SKM-1 (cell line): ENCODE measurements at regions not wholly inside any gene's neighbourhood (a gene's known extent, or its start where the extent isn't known, plus 50 kb on each side); places are given as distances from the start of the nearest gene placed in this dataset.

Experiments
- DNase-seq: peaks from one replicate; lab custom pipeline; 2025; ENCODE audit not compliant: unreplicated experiment; lab: John Stamatoyannopoulos, UW

GRCh38 chr6:4563156-4563555 lies 213.0 kb upstream of the CDYL start:
- DNase-seq = no peak

DNA sequence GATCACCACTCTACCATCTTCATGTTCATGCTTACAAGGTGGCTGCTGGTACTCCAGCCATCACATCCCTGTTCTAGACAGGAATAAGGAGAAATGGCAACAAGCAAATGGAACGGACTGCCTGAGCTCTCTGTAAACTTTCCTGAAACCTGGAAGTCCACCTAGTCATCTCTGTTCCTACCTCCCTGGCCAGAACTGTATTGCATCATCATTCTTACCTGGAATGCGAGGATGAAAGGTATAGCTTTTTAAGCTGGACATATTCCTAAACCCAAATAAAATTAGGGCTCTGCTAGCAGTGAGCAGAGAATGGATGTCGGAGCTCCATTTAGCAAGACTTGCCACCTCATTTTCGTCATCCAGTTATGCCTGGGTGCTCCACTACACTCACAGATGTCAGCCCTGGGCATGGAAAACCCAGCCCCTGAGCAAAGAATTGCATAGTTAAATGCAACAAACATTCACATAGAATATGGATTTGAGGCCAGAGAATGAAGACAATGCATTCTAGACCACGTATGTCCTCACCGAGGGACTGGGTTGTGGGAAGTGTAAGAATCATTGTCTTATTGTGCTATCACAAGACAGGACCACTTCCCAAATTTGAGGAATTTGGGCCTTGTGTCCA lies 214.3 kb upstream of the CDYL start:
- no peak for DNase-seq

DNA sequence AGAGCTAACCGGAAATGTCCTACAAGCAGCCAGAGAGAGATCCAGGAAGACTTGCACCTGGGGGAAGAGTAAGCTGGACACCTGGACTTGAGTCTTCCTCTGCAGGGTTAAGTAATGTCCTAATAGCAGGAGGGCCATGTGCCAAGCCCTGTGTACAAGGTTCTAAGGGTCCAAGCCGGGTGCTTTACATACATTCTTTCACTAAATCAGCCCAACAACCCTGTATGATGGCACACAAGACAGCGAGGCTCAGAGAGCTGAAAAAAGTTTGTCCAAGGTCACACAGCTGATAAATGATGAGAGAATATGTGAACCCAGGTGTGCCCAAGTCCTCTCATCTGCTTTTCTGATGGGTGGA lies 215.1 kb upstream of the CDYL start:
- DNase-seq = no peak

DNA sequence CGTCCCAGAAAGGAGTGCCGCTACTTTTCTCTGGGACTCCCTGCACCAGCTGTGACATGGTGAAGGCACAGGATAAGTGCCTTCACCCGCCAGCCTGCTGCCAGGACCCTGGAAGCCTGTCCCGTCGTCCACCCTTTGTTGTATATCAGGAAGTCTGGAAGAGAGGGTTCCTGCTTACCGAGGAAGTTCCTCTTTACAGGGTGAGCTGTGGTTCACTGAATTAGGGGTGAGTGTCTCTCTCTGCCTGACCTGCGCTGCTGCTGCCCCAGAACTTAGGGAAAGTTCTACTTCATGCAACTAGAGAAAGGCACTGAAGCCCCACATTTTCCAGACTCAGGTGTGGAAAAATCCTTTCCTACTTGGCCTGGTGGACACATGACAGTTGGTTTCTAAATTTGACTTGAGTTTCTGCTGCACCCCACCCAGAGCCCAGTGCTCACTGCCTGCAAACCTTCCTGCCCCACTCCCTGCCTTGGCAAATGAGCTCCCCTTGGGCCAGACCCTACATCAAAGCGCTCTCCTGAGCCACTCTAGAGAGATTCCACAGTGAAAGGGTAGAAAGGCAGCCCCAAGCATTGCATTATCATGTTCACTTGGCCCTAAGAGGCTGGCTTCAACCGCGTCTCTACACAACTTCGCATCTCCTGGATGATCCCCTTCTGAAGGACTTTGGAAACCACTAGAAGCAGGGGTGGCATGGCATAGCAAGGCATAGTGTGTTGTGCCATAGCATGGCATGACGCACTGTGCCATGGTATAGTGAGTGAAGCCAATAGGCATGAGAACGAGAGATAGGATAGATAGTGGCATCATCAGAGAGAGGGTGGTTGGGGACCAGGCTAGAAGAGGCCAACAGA lies 215.8 kb upstream of the CDYL start:
- peak; percentile 47 for DNase-seq

GRCh38 chr6:4559281-4559875 lies 216.8 kb upstream of the CDYL start:
- no peak for DNase-seq

GRCh38 chr6:4554645-4555044 lies 221.6 kb upstream of the CDYL start:
- DNase-seq = no peak

- DNase-seq = no peak
Observed at GRCh38 chr6:4553387-4553786, 222.8 kb upstream of the CDYL start.

- DNase-seq = no peak
Observed at GRCh38 chr6:4550227-4550597, 226.0 kb upstream of the CDYL start.

- no peak for DNase-seq
Observed at GRCh38 chr6:4549556-4550226, 226.5 kb upstream of the CDYL start.

DNA sequence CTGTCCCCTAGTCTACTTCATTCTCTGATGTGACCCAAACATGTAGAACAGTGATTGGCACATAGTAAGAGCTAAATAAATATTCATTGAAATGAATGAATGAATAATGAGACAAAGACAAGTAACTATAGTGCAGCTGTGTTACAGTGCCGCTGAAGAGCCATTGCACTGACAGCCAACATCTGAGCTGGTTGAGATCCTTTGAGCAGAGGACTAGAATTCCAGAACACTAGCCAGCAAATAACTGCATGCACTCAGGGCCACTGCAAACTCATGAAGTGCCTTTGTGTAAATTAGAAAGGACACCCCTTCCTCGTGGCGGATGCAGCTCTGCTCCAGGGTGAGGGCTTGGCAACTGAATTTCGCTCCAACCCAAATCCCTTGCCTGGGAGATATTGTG lies 230.3 kb upstream of the CDYL start:
- DNase-seq = no peak

DNA sequence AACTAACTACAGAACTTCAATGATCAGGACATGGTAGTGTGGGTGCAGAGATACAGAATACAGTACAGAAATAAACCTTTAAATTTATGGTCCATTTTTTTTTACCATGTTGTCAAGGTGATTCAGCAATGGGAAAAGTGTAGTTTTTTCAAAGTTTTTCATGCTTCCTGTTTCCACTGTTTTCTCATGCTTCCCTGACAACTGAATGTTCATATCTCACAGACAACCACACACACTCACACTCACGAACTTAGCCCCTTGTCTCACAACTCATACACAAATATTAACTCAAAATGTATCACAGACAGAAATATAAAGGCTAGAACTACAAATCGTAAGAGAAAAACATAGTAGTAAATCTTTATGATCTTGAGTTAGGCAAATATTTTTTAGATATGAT lies 232.6 kb upstream of the CDYL start:
- DNase-seq = no peak

GRCh38 chr6:4533576-4533975 lies 242.6 kb upstream of the CDYL start:
- DNase-seq = no peak

DNA sequence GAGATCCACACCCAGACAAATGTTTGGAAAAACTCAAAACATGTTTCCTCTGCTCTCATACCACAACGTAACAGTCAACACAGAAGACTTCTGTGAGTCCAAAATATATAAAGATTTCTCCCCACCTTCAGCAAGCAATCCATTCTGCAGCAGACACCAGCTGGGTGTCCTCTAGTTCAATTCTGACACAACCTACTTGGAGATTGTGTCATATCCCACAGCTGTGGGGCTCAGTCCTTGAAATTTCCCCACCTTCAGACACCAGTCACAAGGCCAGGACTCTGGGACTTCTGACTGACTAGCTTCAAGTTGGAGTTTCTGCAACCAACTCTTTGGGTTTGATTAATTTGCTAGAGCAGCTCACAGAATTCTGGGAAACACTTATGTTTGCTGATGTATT lies 244.8 kb upstream of the CDYL start:
- no peak for DNase-seq

GRCh38 chr6:4522453-4522852 lies 253.8 kb upstream of the CDYL start:
- DNase-seq = no peak

- no peak for DNase-seq
Observed at GRCh38 chr6:4521070-4521469, 255.1 kb upstream of the CDYL start.

GRCh38 chr6:4518506-4518905 lies 257.7 kb upstream of the CDYL start:
- DNase-seq = no peak

- no peak for DNase-seq
Observed at GRCh38 chr6:4516206-4516605, 260.0 kb upstream of the CDYL start.

DNA sequence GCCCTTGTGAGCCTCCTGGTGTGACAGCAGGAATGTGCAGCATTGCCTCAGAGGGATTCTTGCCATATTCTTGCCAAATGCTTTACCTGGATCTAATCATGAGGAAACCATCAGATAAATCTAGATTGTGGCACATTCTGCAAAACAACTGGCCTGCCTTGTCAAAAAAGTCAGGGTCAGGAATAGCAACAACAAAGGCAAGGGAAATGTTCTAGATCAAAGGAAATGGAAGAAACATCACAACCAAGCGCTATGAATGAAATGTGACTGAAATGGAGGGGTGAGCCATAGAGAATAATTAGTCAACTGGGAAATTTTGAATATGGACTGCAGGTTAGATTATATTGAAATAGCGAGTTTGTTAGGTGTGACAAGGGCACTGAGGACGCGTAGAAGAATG lies 262.6 kb upstream of the CDYL start:
- DNase-seq = no peak

- DNase-seq = no peak
Observed at GRCh38 chr6:4512051-4512471, 264.1 kb upstream of the CDYL start.

GRCh38 chr6:4511641-4512020 lies 264.6 kb upstream of the CDYL start:
- DNase-seq = no peak

GRCh38 chr6:4510906-4511640 lies 265.1 kb upstream of the CDYL start:
- DNase-seq = no peak
